ENCODE measurements at regions not wholly inside any gene's neighbourhood (a gene's known extent, or its start where the extent isn't known, plus 50 kb on each side); places are given as distances from the start of the nearest gene placed in this dataset.

DNA sequence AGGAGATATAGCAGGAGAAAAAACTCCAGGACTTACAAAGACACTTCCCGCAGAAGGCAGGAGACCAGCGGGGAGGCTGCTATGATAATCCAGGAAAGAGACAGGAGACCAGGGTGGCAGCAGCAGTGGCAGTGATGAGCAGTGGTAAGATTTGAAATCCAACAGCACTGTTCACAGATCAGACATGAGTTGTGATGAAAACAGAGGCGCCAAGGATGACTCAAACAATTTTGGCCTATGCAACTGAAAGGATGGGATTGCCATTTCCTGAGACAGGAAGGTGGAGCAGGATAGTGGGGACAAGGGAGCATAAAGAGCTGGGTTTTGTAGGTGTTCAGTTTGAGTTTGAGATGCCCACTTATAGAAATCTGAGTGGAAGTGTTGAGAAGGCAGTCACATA, 108.6 kb upstream of the DYRK2 start:
- DNase-seq = no peak

DNA sequence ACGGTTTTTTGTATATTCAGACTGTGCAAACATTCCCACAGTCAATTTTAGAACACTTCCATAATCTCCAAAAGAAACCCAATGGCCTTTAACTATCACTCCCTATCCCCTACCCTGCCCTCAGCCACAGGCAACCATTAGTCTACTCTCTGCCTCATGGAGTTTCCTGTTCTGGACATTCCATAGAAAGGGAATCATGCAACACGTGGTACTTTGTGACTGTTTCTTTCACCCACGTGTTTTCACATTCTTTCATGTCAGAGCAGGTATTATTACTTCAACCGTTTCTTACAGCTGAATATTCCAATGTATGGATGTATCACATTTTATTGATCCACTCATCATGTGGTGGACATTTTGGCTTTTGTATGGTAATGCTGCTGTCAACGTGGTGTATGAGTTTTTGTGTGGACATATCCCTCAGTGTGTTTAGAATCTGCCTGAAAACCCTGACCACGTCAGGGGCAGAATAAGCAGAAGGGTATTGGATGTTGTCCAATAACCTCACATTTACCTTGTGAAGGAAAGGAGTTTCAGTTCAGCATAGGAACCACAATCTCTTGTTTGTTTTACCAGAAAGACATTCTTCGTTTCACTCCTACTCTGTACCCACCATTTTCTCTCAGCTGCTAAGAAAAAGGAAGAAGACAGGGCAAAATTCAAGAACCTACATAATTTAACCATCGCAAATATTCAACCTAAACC, 107.5 kb upstream of the DYRK2 start:
- DNase-seq = no peak

DNA sequence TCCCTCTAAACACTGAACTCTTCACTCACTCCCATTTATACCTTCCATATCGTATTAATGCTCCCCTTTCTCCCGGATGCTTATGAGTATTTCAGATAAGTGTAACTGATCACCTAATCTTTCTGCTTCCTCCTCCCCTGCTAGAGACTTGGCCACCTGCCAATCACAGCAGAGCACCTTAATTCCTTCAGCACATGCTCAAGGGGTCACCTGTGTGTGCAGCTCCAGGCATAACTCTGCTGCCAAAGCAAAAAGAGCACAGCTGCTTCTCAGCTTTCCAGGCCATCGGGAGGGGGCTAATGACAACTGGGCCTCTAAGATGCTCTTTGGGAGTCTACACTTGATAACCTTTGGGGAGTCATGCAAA, 106.9 kb upstream of the DYRK2 start:
- no peak for DNase-seq

DNA sequence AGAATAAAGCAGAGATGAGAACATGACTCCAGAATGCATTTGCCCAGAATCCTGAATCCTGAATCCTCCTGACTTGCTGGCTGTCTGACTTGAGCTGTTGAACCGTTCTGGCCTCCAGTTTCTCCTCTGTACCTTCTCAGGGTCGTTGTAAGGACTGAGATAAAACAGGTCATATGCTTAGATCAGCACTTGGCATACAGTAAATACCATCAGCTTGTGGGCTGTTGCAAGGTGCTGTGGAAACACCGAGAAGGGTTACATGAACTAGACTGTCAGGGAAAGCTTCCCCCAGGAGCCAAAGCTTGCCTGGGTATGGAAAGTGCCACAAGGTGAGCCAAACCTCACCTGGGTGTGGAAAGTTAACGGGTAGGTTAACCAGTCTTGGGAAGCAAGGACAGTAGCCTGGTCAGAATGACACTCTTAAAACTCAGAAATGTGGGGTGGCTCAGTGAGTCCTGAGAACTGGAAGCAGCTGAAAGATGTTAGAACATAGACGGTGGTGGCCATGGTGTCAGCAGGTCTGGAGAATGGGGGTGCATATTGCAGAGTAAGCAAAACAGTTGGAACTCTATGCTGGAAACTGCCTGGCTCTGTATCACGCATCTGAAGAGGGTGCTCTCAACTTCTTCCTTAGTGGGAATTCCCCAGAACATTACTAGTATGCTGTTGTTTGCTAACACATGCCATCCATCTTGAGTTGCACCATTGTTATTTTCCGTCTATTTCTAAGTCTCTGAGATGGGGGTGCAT, 105.3 kb upstream of the DYRK2 start:
- DNase-seq = no peak

DNA sequence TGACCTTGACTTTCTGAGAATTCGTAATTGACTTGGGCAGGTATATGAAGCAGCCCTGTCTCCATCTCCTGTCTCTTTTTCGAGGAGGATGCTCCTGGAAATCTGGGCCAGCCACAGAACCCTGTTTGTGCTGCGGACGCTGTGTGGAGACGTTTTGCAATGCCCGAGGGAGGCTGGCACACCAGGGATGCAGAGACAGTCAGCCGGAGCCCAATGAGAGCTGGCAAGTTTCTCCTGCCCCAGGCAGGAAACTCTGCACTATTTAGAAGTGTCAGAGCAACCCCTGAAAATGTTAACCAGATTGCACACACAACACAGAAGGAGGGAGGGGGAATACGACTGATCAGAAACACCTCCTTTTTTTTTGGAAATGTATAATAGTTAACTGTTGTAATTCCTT, 103.2 kb upstream of the DYRK2 start:
- no peak for DNase-seq

DNA sequence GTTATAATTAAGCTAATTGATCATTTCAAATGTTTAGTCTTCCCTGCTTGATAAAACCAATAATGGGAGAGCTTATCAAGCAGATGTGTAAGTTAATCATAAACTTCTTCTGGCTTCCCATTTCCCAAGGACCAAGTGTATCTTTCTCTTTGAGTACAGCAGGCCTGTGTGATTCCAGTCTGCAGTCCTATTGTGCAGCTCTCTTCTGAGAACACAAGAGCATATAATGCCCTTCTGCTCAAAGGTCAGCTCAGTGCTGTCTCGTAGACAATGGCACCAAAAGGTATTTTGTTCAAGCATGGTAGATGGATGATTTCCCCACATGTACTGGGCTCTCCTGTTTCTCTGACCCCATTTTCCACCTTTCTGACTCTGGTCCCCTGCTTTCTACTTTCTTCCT, 101.8 kb upstream of the DYRK2 start:
- DNase-seq = no peak

DNA sequence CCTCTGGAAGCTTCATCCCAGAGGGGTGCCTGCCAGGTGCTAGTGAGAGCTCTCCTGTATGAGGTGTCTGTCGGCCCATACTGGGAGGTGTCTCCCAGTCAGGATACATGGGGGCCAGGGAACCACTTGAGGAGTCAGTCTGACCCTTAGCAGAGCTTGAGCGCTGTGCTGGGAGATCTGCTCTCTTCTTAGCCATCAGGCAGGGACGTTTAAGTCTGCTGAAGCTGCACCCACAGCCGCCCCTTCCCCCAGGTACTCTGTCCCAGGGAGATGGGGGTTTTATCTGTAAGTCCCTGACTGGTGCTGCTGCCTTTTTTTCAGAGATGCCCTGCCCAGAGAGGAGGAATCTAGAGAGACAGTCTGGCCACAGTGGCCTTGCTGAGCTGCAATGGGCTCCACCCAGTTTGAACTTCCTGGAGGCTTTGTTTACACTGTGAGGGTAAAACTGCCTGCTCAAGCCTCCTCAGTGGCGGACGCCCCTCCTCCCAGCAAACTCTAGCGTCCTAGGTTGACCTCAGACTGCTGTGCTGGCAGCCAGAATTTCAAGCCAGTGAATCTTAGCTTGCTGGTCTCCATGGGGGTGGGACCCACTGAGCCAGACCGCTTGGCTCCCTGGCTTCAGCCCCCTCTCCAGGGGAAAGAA, 93.3 kb upstream of the DYRK2 start:
- DNase-seq = peak; percentile 11

DNA sequence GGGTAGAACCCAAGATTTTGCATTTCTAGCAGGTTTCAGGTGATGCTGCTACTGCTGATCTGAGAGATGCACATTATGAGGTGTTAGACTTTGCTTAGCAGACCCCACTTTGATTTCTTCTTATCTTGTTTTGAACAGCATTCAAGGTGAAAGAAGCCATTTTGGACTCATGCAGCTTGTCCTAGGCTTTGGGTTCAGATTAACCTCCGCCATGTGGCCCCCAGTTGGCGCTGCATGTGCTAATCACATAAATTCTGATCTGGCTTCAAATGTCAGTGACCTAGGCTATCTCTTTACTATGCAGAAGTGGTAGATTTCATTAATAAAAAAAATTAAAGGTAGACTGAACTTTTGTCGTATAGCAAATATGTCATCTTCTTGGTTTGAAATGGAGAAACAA, 89.8 kb upstream of the DYRK2 start:
- no peak for DNase-seq

DNA sequence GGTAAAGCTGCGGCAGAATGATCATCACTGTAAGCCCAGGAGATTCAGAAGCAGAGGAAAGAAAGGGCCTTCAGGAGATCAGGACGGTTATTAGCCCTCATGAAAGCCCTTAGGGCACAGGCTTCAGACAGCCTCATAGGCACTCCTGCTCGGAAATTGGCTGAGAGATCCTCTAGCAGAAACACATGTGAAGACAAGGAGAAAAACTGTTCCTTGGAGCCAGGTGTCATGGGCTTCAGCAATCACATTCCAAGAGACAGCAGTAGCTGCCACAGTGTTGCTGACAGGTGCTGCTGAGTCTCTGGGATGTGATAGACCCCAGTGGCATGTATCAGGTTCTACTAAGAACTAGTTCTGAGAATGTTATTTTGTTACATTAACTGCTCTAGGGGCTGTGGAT, 88.8 kb upstream of the DYRK2 start:
- DNase-seq = no peak

DNA sequence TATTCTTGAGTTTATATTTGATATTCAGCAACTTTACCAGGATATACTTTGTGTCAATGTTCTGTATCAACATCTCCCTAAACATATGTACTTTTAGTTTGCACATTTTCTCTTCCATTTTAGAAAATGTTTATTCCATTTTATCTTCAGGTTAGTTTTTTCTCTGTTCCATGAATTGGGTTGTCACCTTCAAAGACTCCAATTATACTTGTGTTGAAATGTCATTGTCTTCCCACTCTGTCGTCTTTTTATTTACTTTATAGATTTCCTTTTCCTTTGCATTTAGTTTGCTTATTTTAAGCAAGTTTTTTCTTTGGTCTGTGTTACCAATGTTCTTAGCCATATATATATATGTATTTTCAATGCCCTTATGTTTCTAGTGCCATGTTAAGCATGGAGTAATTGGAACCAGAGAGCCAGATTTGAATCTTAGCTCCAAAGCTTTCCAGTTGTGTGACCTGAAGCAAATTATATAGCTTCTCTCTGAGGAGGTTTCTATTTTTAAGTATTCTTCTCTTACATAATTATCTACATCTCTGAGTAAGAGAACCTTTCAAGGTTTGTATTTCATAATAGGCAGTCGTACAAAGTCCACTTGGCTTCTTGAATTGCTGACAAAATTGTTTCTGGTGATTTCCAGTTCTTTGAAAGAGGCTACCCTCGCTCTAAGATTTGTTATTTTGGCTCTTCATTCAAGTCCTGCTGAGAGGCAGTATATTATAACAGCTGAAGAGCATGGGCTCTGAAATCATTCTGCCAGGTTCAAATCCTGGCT, 85.8 kb upstream of the DYRK2 start:
- no peak for DNase-seq

DNA sequence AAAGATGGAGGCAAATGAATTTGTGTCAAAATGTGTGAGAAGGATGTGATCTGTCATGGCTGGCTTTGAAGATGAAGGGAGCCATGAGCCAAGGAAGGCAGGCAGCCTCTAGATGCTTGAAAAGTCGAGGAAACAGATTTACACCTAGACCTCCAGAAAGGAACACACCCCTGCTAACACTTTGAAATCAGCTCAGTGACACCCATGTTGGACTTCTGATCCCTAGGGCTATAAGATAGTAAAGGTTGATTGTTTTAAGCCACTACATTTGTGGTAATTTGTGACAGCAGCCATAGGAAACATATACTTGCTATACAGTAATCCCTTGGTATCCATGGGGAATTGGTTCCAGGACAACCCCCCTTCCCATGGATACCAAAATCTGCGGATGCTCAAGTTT, 80.5 kb upstream of the DYRK2 start:
- DNase-seq = no peak

DNA sequence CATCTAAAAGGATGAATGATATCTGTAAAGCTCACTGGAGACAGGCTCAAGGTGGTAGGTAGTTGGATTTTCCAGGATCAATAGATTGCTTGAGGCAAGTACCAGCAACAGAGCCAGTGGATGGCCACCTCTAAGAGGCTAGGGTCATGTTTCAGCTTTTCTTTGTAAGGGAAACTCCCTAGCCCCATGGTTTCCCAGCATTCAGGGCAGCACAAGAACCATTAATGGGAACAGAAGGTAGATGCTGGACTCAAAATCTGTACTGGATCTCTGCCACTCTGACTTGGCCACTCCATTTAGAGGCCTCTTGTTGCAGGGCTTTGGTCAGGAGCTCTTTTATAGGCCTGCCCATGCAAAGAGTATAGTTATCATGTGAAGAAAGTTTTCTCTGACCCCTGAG, 76.1 kb upstream of the DYRK2 start:
- no peak for DNase-seq

DNA sequence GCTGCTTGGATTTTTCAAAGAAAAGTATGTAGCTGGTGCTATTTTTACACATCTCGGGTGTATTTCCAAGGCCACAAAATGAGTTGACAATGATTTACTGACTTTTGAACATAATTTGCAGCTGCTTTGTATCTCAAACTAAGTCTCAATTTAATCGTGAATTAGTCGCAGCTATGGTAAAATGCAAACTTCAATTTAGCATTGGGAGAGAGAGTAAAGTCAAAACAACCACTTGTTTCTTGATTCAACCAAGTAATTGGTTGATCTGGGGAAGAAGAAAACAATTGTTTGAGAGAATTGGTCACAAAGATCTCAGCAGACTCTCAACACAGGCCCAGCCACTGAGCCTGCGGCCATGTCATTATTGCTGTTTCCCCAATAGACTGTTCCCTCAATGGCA, 75.0 kb upstream of the DYRK2 start:
- DNase-seq = no peak

DNA sequence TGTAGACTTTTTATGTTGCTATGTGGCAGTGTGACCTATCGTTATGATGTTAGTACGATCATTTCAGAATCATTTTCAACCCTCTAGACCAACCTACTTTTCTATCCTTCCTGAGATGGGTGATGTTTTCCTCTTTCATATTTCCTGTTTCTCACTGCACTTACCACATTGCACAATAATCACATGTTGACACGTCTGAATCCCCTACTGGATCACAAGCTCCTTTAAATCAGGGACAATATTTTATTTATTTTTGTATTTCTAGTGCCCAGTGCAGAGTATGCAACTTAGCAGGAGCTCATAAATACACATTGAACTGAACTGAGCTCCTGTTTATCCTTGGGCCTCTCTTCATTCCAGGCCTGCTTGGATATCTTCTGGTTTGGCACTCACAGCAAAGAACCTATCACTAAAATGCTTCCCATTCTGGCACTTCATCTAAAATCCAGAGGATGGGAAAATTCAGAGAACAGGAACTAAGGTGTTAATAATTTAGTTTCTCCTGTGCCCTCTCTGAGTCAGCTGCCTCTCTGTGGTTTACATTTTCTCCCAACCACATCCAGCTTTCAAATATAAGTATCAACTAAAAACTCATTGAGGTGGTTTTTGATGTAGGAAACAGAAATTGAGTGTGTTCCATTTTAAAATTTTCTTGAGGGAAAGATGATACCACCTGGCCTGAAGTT, 69.4 kb upstream of the DYRK2 start:
- no peak for DNase-seq

DNA sequence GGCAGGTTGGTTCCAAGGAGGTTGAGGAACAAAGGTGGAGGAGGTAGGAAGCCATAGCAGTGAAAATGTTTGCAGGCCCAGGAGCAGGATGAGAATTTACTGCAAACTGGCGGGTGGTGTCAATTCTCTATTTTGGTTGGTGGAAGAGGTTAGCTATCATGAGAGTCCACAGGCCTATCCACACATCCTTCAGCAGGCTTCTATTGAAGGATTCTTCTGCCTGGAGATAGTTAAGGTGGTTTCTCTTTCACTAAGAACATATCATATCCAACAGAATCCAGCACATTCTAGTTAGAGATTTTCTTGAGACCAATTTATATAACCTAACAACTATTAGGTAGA, 68.9 kb upstream of the DYRK2 start:
- DNase-seq = no peak

DNA sequence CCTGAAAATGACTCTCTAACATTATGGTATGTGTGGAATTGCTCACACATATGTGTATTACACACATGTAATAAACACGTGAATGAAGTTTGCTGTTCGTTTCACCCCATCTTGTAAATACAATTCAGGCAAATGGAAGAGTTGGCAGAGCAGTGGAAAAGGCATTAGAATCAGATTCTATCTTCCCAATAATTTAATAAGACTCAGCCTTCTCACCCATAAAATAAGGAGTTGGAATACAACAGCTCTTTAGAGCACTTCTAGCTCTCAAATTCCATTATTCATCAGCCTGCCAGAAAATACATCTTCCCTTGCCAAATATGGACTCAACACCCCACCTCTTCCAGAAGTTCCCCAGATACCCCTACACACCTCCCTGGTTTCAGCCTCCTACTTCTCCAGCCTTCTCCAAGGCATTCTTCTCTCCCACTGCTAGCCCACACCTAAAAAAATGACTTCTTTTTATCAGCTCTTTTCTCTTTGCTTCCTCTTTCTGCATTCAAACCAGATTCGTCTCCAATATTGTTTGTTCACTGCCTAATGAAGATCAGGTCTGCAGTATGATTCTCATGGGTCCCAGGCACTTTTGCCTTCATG, 66.2 kb upstream of the DYRK2 start:
- DNase-seq = no peak

DNA sequence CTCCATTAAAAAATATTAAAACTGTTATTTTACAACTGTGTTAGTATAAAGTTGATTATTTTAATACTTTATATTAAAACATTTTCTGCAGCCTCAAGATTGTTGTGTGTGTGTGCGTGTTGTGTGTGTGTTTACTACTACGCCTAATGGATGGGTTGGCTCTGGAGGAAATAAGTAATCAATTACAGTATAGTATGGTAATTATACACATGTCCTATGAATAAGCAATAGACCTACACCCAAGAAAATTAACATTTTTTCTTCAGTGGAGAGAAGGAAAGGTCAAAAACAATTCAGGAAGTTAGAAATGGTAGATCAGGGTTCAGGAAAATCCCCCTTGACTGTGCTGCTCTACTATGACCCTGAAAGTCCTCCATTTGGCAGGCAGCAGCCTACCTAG, 65.7 kb upstream of the DYRK2 start:
- DNase-seq = no peak

DNA sequence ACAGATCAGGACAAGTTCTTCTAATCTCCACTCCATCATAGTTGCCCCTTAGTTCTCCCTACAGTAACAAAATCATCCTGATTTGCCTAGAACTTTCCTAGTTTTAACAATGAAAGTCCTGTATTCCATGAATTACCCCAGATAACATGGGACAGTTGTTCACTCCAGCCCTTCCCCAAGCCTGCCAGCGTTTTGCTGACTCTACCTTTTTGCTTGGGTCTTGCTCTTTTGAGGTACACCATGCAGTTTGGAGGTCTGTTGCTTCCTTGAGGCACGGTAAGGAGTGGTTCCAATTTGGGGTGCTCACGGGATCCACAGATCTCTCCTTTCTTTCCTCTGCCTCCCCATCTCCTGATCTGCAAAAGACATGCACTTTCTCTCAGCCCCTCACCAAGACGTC, 61.6 kb upstream of the DYRK2 start:
- DNase-seq = no peak

DNA sequence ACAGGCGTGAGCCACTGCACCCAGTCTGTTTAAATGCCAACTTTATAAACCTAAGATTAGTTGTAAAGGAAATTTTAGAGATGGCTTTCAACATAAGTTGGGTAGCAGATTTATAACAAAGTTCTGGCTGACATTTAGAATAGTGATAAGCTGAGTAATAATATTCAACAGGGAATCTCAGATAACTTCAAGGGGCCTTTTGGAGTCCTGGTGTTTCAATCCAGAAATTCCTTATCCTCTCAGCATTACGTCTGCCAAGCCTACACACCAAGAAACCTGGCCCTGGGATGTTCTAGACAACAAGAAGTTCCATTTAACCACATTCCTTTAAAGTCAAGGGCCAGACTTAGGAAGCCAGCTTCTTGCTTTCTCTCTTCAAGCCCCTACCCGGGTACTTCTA, 59.5 kb upstream of the DYRK2 start:
- no peak for DNase-seq

DNA sequence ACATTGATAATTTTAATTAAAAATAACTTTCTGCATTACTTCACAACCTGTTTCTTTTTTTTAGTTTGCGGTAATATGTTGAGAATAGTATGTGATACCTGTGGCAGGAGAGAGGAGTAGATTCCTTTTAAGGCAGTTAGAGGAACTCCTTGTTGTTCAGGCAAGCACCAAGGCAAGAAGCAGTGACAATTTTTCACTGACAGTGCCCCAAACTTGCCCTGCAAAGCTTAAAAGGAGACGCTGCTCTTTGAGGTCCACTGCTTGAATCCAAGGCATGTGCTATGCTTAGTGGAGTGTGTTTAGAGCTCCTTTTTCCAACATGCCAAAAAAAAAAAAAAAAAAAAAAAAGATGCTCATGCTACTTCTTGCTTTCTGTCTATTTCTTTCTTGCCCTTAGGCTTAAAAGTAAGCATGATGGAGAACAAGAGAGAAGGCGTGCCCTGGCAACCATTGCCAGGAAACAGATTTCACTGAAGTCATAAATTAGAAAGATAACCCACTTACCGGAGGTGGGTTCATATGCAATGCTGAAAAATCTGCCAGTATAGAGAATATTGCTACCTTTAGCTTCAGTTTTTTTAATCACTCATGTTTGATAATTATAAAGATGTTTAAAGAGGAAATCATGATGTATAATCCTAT, 58.3 kb upstream of the DYRK2 start:
- no peak for DNase-seq

DNA sequence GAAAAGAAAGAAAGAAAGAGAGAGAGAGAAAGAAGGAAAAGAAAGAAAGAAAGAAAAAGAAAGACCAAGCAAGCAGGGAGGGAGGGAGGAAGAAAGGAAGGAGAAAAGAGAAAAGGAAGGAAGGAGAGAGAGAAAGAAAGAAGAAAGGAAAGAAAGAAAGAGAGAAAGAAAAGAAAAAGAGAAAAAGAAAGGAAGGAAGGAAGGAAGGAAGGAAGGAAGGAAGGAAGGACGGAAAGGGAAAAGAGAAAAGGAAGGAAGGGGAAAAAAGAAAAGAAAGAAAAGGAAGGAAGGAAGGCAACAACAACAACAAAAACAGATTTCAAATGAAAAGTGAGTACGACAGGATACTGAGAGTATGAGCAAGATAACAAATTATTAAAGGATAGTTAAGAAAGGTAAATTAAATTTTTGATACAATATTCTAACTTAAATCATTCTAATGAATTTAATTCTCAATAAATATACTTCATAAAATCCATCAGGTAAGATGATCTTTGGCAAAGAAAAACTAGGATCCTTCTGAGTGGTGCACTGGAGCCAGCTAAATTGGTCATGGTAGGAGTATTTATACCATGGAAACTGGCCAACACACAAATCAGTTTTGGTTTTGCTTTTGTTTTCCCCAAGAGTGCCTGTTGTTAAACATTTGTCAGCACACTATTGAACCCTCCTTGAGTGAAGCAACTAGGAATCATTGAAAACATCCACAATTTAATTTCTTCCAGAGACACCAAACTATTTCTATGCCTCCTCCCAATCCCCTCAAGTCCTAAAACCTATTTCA, 56.1 kb upstream of the DYRK2 start:
- DNase-seq = no peak
